CD4-positive, alpha-beta memory T cell (primary cell): ENCODE measurements at regions not wholly inside any gene's neighbourhood (a gene's known extent, or its start where the extent isn't known, plus 50 kb on each side); places are given as distances from the start of the nearest gene placed in this dataset.
"Not testable (repeated sequence)": the region's sequence is repeated elsewhere in the genome, so short reads cannot be mapped to it uniquely, and the experiment has no call there.

Source experiments
- CTCF ChIA-PET: fragments of 350-600 bp; sonication (Branson Sonifier 250); formaldehyde crosslinking; loops from one replicate; lab custom pipeline; 2021; ENCODE audit warnings: inconsistent platforms; ENCODE audit not compliant: partially characterized antibody; lab: Charles Lee
- POLR2A ChIA-PET: fragments of 350-600 bp; sonication (Branson Sonifier 250); formaldehyde crosslinking; loops from one replicate; lab custom pipeline; 2021; ENCODE audit not compliant: partially characterized antibody; lab: Charles Lee
- DNase-seq, 5 donors: peaks; one replicate each; pipeline versions ENCODE4 v3.0.0 to v3.0.0-alpha.2; 2020 to 2022; ENCODE audit warnings: mixed read lengths in 1 of 5
- H3K27ac ChIP-seq: one replicate; pipeline ENCODE4 v1.7.0; 2013; ENCODE audit warnings: low read depth, low read length
- H3K27me3 ChIP-seq: 2 replicates; pipeline ENCODE4 v1.7.0; 2013; ENCODE audit warnings: mild to moderate bottlenecking, low read length, moderate library complexity; ENCODE audit not compliant: insufficient read depth
- H3K36me3 ChIP-seq: 2 replicates; pipeline ENCODE4 v1.7.0; 2013; ENCODE audit warnings: mild to moderate bottlenecking, low read length, moderate library complexity; ENCODE audit not compliant: insufficient read depth
- H3K4me1 ChIP-seq: 2 replicates; pipeline ENCODE4 v1.7.0; 2013; ENCODE audit warnings: mild to moderate bottlenecking, low read length, moderate library complexity; ENCODE audit not compliant: insufficient read depth
- H3K4me3 ChIP-seq, 2 donors: one replicate each; pipeline ENCODE4 v1.7.0; 2013; ENCODE audit warnings: low read length in 2 of 2, mild to moderate bottlenecking in 1 of 2
- H3K9me3 ChIP-seq, 2 donors: one replicate each; pipeline ENCODE4 v1.7.0; 2013; ENCODE audit warnings: low read length in 2 of 2, control low read depth in 1 of 2; ENCODE audit not compliant: control insufficient read depth in 1 of 2
- H3K27ac Mint-ChIP-seq, 7 donors: one replicate each; pipeline ENCODE4 v1.8.0; 2020 to 2021; ENCODE audit warnings: mixed read lengths in 7 of 7, mild to moderate bottlenecking in 6 of 7, inconsistent platforms in 3 of 7, moderate library complexity in 3 of 7
- H3K27me3 Mint-ChIP-seq, 2 donors: one replicate each; pipeline ENCODE4 v1.8.0; 2020 to 2021; ENCODE audit warnings: mixed read lengths in 2 of 2
- H3K36me3 Mint-ChIP-seq, 2 donors: one replicate each; pipeline ENCODE4 v1.8.0; 2020 to 2021; ENCODE audit warnings: mixed read lengths in 2 of 2, inconsistent platforms in 1 of 2, mild to moderate bottlenecking in 1 of 2
- H3K4me1 Mint-ChIP-seq, 4 donors: one replicate each; pipeline ENCODE4 v1.8.0; 2020 to 2021; ENCODE audit warnings: mixed read lengths in 4 of 4, mild to moderate bottlenecking in 1 of 4
- H3K4me3 Mint-ChIP-seq, 8 donors: one replicate each; pipeline ENCODE4 v1.8.0; 2020 to 2021; ENCODE audit warnings: mixed read lengths in 8 of 8, mild to moderate bottlenecking in 7 of 8, moderate library complexity in 6 of 8, inconsistent platforms in 3 of 8
- H3K9me3 Mint-ChIP-seq, 8 donors: one replicate each; pipeline ENCODE4 v1.8.0; 2020 to 2021; ENCODE audit warnings: mixed read lengths in 8 of 8, mild to moderate bottlenecking in 5 of 8, inconsistent platforms in 3 of 8, moderate library complexity in 1 of 8
- intact Hi-C: fragments of 100-400 bp; cut with micrococcal nuclease; formaldehyde crosslinking; loops from one replicate; pipeline ENCODE4 v1.15.1; 2023

DNA sequence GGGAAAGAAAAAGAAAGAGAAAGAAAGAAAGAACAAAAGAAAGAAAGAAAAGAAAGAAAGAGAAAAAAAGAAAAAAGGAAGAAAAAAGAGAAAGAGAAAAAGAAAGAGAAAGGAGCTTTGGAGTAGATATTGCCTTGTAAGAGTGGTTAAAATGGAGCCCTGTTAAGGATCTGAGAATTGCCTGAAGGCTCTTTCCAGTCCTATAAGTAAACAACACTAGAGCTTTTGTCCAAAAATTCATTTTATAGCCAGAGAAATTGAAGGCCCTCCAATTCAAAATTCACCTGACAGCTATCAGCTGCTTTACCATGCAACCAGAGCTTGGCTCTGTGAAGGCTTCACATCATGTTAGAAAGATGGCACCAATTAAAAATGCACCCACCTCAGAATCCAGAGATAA is 102.1 kb upstream of the FRMD4B start:
- DNase-seq, result no peak
- intact Hi-C loops, result no loop called here
- Histone ChIP-seq H3K27me3 (no peaks in the 10 kb centered on the region), H3K27ac (no peak overlapping the region), H3K9me3 (no peaks in the 10 kb centered on the region), H3K4me1 (no peaks in the 10 kb centered on the region), H3K4me3 (no peak overlapping the region), H3K36me3 (no peaks in the 10 kb centered on the region)
- Mint-ChIP-seq H3K9me3 (peaks cover 0 to 7% (median 0%) of the 10 kb centered on the region in 8 donors), H3K36me3 (no peaks in the 10 kb centered on the region), H3K4me1 (no peaks in the 10 kb centered on the region), H3K4me3 (no peak overlapping the region), H3K27me3 (peaks cover 10 to 11% of the 10 kb centered on the region in 2 donors), H3K27ac (no peak overlapping the region)
- ChIA-PET POLR2A (no interaction called here), CTCF (no interaction called here)

DNA sequence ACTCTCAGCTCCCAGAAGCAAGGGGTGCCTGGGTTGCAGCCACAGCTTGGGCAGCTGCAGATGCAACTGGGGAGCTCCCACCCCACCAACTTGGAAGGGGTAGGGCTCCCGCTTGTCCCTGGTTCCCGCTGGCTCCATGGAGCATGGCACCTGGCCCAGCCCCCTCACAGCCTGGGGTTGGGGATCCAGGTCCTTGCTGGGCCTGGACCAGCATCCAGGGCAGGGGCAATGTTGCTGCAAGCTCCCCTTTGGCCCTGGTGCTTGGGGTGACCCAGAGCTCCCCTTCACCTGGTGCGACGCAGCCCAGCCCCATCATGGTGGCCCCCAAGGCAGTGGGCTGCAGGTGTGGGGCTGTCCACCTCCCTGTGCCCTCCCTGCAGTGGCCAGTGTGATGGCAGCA is 99.6 kb upstream of the FRMD4B start:
- CTCF ChIA-PET, result no interaction called here
- Mint-ChIP-seq H3K27me3 (peaks cover 10 to 13% of the 10 kb centered on the region in 2 donors), H3K4me1 (no peaks in the 10 kb centered on the region), H3K9me3 (peaks cover 0 to 9% (median under 1%) of the 10 kb centered on the region in 8 donors), H3K36me3 (no peaks in the 10 kb centered on the region), H3K4me3 (no peak overlapping the region), H3K27ac (no peak overlapping the region)
- no peak for DNase-seq
- no peaks in the 10 kb centered on the region for H3K27me3 ChIP-seq
- intact Hi-C loops, result no loop called here
- H3K4me1 ChIP-seq, result no peaks in the 10 kb centered on the region
- no peak overlapping the region for H3K27ac ChIP-seq
- no peaks in the 10 kb centered on the region for H3K36me3 ChIP-seq
- H3K9me3 ChIP-seq, result no peaks in the 10 kb centered on the region
- no peak overlapping the region for H3K4me3 ChIP-seq
- POLR2A ChIA-PET, result no interaction called here

- no peak overlapping the region for H3K27ac Mint-ChIP-seq
- CTCF ChIA-PET, result no interaction called here
Observed at GRCh38 chr3:69484507-69485393, 98.9 kb upstream of the FRMD4B start.

GRCh38 chr3:69483449-69483848 is 97.6 kb upstream of the FRMD4B start:
- H3K4me1 Mint-ChIP-seq, result no peaks in the 10 kb centered on the region
- no peak overlapping the region for H3K27ac Mint-ChIP-seq
- ChIA-PET POLR2A (no interaction called here), CTCF (no interaction called here)
- DNase-seq, result no peak
- H3K27ac ChIP-seq, result no peak overlapping the region
- H3K27me3 Mint-ChIP-seq, result peaks cover 8 to 11% of the 10 kb centered on the region in 2 donors
- H3K36me3 Mint-ChIP-seq, result no peaks in the 10 kb centered on the region
- no peak overlapping the region for H3K4me3 ChIP-seq
- H3K9me3 ChIP-seq, result no peaks in the 10 kb centered on the region
- H3K27me3 ChIP-seq, result no peaks in the 10 kb centered on the region
- no peaks in the 10 kb centered on the region for H3K4me1 ChIP-seq
- peaks cover 0 to 9% (median under 1%) of the 10 kb centered on the region in 8 donors for H3K9me3 Mint-ChIP-seq
- no peak overlapping the region for H3K4me3 Mint-ChIP-seq
- H3K36me3 ChIP-seq, result no peaks in the 10 kb centered on the region
- intact Hi-C loops, result no loop called here

More at GRCh38 chr3:69484507-69485393, 98.9 kb upstream of the FRMD4B start:
- peaks cover 8 to 13% of the 10 kb centered on the region in 2 donors for H3K27me3 Mint-ChIP-seq
- Histone ChIP-seq H3K4me1 (no peaks in the 10 kb centered on the region), H3K36me3 (no peaks in the 10 kb centered on the region), H3K27ac (no peak overlapping the region), H3K9me3 (no peaks in the 10 kb centered on the region), H3K27me3 (no peaks in the 10 kb centered on the region), H3K4me3 (no peak overlapping the region)
- no peak overlapping the region for H3K4me3 Mint-ChIP-seq
- POLR2A ChIA-PET, result no interaction called here
- peaks cover 0 to 9% (median under 1%) of the 10 kb centered on the region in 8 donors for H3K9me3 Mint-ChIP-seq
- H3K4me1 Mint-ChIP-seq, result no peaks in the 10 kb centered on the region
- DNase-seq, result no peak
- intact Hi-C loops, result no loop called here
- no peaks in the 10 kb centered on the region for H3K36me3 Mint-ChIP-seq

DNA sequence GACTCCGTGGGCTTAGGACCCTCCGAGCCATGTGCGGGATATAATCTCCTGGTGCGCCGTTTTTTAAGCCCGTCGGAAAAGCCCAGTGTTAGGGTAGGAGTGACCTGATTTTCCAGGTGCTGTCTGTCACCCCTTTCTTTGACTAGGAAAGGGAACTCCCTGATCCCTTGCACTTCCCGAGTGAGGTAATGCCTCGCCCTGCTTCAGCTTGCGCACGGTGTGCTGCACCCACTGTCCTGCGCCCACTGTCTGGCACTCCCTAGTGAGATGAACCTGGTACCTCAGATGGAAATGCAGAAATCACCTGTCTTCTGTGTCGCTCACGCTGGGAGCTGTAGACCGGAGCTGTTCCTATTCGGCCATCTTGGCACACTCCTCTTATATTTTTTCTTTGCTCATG is 95.1 kb upstream of the FRMD4B start:
- H3K27ac ChIP-seq, DNase-seq, H3K9me3 ChIP-seq, intact Hi-C loops, CTCF ChIA-PET, H3K36me3 ChIP-seq, H3K27me3 Mint-ChIP-seq, H3K4me1 ChIP-seq, H3K9me3 Mint-ChIP-seq, H3K4me1 Mint-ChIP-seq, POLR2A ChIA-PET, H3K4me3 Mint-ChIP-seq, H3K36me3 Mint-ChIP-seq, H3K4me3 ChIP-seq, H3K27ac Mint-ChIP-seq, H3K27me3 ChIP-seq: not testable (repeated sequence)

DNA sequence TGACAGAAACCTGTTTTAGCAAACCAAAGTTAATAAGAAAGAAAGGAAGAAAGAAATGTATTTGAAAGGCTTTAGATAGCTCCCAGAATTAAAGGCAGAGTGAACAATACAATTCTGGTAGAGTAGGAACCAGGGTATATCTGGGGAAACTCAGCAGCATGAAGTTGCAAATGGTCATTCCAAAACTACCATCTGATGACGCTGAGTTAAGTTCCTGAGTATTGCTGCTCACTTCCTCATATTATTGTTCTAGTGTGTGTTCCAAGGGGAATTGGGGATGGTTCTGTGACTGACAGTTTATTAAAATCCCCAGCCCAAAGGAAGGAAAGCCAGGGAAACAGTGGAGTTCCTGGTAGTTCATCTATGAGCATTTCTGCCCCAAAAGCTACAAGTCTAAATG is 88.3 kb upstream of the FRMD4B start:
- Histone ChIP-seq H3K4me3 (no peak overlapping the region), H3K27ac (no peak overlapping the region), H3K36me3 (no peaks in the 10 kb centered on the region), H3K4me1 (no peaks in the 10 kb centered on the region), H3K9me3 (no peaks in the 10 kb centered on the region), H3K27me3 (no peaks in the 10 kb centered on the region)
- Mint-ChIP-seq H3K36me3 (no peaks in the 10 kb centered on the region), H3K4me3 (no peak overlapping the region), H3K9me3 (peaks cover 0 to 5% (median 1%) of the 10 kb centered on the region in 8 donors), H3K4me1 (no peaks in the 10 kb centered on the region), H3K27ac (no peak overlapping the region), H3K27me3 (peaks cover 5 to 13% of the 10 kb centered on the region in 2 donors)
- intact Hi-C loops, result no loop called here
- no peak for DNase-seq
- CTCF ChIA-PET, result no interaction called here
- POLR2A ChIA-PET, result no interaction called here

GRCh38 chr3:69472093-69472492 is 86.2 kb upstream of the FRMD4B start:
- POLR2A ChIA-PET, result no interaction called here
- H3K27me3 ChIP-seq, result no peaks in the 10 kb centered on the region
- H3K36me3 ChIP-seq, result no peaks in the 10 kb centered on the region
- no peak overlapping the region for H3K27ac ChIP-seq
- intact Hi-C loops, result no loop called here
- Mint-ChIP-seq H3K4me3 (no peak overlapping the region), H3K4me1 (no peaks in the 10 kb centered on the region), H3K9me3 (peaks cover 0 to 5% (median 1%) of the 10 kb centered on the region in 8 donors), H3K27me3 (peaks cover 6 to 14% of the 10 kb centered on the region in 2 donors), H3K36me3 (no peaks in the 10 kb centered on the region), H3K27ac (no peak overlapping the region)
- CTCF ChIA-PET, result no interaction called here
- no peak for DNase-seq
- no peaks in the 10 kb centered on the region for H3K4me1 ChIP-seq
- H3K4me3 ChIP-seq, result no peak overlapping the region
- H3K9me3 ChIP-seq, result no peaks in the 10 kb centered on the region
